Hepatocyte (in vitro differentiated cells): ENCODE measurements at regions not wholly inside any gene's neighbourhood (a gene's known extent, or its start where the extent isn't known, plus 50 kb on each side); places are given as distances from the start of the nearest gene placed in this dataset.

Source experiments
- DNase-seq: peaks from one replicate; pipeline ENCODE4 v3.0.0-alpha.2; 2016; ENCODE audit warnings: low spot score
- H2AFZ ChIP-seq: fragments of 200-600 bp; sonication (generic); 2 replicates; pipeline ENCODE4 v1.6.0; 2016; ENCODE audit warnings: antibody characterized with exemption, mild to moderate bottlenecking
- H3K27ac ChIP-seq: fragments of 200-600 bp; sonication (generic); 2 replicates; pipeline ENCODE4 v1.5.1; 2016; ENCODE audit warnings: mild to moderate bottlenecking
- H3K27me3 ChIP-seq: fragments of 200-600 bp; sonication (generic); 2 replicates; pipeline ENCODE4 v1.6.1; 2016
- H3K36me3 ChIP-seq: fragments of 200-600 bp; sonication (generic); replicated peaks from 2 replicates; pipeline ENCODE4 v1.5.1; 2016; ENCODE audit warnings: low read depth; ENCODE audit not compliant: insufficient read depth
- H3K4me1 ChIP-seq: fragments of 200-600 bp; sonication (generic); 2 replicates; pipeline ENCODE4 v1.5.1; 2016; ENCODE audit warnings: mild to moderate bottlenecking, moderate library complexity; ENCODE audit not compliant: insufficient read depth
- H3K4me2 ChIP-seq: fragments of 200-600 bp; sonication (generic); 2 replicates; pipeline ENCODE4 v1.6.0; 2016
- H3K4me3 ChIP-seq: fragments of 200-600 bp; sonication (generic); 2 replicates; pipeline ENCODE4 v1.5.1; 2016; ENCODE audit warnings: mild to moderate bottlenecking
- H3K79me2 ChIP-seq: fragments of 200-600 bp; sonication (generic); 2 replicates; pipeline ENCODE4 v1.6.0; 2017; ENCODE audit warnings: mild to moderate bottlenecking
- H3K9me2 ChIP-seq: fragments of 200-600 bp; sonication (generic); replicated peaks from 2 replicates; pipeline ENCODE4 v1.6.0; 2017; ENCODE audit warnings: mild to moderate bottlenecking; ENCODE audit not compliant: insufficient read depth
- H3K9me3 ChIP-seq: fragments of 200-600 bp; sonication (generic); 2 replicates; pipeline ENCODE4 v1.5.1; 2016; ENCODE audit warnings: low read depth, mild to moderate bottlenecking
- H4K20me1 ChIP-seq: fragments of 200-600 bp; sonication (generic); 2 replicates; pipeline ENCODE4 v1.6.0; 2016; ENCODE audit warnings: mild to moderate bottlenecking; ENCODE audit not compliant: insufficient read depth, poor library complexity, severe bottlenecking
- EZH2 ChIP-seq: fragments of 200-600 bp; sonication (generic); IDR thresholded peaks from 2 replicates; pipeline ENCODE4 v1.6.1; 2016; ENCODE audit warnings: antibody characterized with exemption, mild to moderate bottlenecking, borderline replicate concordance
- EZH2phosphoT487 ChIP-seq: fragments of 200-600 bp; sonication (generic); IDR thresholded peaks from one replicate; pipeline ENCODE4 v1.6.1; 2018; ENCODE audit warnings: antibody characterized with exemption, mild to moderate bottlenecking, low read depth, moderate library complexity; ENCODE audit not compliant: unreplicated experiment, severe bottlenecking
- WGBS: methylation state at CpG from one replicate; pipeline ENCODE4 v1.1.6; 2016; ENCODE audit warnings: low lambda C conversion rate; ENCODE audit errors: missing lambda C conversion rate; 5-methylcytosine and 5-hydroxymethylcytosine counted together
- TF ChIP-seq, protein P1 (sequence below): fragments of 200-600 bp; sonication (generic); IDR thresholded peaks from 2 replicates; pipeline ENCODE4 v1.5.1; 2016; ENCODE audit warnings: antibody characterized with exemption, mild to moderate bottlenecking; ENCODE audit not compliant: poor library complexity

DNA sequence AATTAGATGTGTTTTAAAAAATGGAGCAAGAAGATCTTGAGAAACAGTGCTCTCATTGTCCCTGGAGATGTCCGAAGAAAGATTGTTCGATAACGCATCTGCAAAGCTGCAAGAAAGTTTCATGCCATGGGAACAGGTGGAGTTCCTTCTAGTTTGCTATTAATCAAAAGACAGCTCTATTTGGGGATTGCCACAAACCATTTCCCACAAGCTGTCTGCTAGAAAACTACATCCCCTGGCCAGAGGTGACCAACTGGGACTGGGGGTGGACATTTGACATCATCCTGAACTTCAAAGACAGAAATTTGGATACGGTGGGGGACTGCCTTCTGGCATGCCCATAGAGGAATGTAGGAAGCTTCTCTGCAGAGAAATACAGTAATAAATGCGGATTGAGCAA is 50.8 kb upstream of the OSMR start:
- H3K4me1 ChIP-seq: no peaks in the 10 kb centered on the region
- 97% methylated on average over 5 of the region's 5 CpGs for WGBS
- H3K79me2 ChIP-seq: no peaks in the 10 kb centered on the region
- no peak overlapping the region for H2AFZ ChIP-seq
- no peaks in the 10 kb centered on the region for H3K9me3 ChIP-seq
- no peaks in the 10 kb centered on the region for H3K36me3 ChIP-seq
- H3K4me2 ChIP-seq: no peak overlapping the region
- TF ChIP-seq EZH2phosphoT487 (no peak), EZH2 (no peak)
- TF ChIP-seq, protein P1, sequence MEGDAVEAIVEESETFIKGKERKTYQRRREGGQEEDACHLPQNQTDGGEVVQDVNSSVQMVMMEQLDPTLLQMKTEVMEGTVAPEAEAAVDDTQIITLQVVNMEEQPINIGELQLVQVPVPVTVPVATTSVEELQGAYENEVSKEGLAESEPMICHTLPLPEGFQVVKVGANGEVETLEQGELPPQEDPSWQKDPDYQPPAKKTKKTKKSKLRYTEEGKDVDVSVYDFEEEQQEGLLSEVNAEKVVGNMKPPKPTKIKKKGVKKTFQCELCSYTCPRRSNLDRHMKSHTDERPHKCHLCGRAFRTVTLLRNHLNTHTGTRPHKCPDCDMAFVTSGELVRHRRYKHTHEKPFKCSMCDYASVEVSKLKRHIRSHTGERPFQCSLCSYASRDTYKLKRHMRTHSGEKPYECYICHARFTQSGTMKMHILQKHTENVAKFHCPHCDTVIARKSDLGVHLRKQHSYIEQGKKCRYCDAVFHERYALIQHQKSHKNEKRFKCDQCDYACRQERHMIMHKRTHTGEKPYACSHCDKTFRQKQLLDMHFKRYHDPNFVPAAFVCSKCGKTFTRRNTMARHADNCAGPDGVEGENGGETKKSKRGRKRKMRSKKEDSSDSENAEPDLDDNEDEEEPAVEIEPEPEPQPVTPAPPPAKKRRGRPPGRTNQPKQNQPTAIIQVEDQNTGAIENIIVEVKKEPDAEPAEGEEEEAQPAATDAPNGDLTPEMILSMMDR: no peak
- no peak overlapping the region for H3K27ac ChIP-seq
- DNase-seq: no peak
- H3K27me3 ChIP-seq: no peaks in the 10 kb centered on the region
- no peaks in the 10 kb centered on the region for H4K20me1 ChIP-seq
- H3K9me2 ChIP-seq: no peaks in the 10 kb centered on the region
- H3K4me3 ChIP-seq: no peak overlapping the region

DNA sequence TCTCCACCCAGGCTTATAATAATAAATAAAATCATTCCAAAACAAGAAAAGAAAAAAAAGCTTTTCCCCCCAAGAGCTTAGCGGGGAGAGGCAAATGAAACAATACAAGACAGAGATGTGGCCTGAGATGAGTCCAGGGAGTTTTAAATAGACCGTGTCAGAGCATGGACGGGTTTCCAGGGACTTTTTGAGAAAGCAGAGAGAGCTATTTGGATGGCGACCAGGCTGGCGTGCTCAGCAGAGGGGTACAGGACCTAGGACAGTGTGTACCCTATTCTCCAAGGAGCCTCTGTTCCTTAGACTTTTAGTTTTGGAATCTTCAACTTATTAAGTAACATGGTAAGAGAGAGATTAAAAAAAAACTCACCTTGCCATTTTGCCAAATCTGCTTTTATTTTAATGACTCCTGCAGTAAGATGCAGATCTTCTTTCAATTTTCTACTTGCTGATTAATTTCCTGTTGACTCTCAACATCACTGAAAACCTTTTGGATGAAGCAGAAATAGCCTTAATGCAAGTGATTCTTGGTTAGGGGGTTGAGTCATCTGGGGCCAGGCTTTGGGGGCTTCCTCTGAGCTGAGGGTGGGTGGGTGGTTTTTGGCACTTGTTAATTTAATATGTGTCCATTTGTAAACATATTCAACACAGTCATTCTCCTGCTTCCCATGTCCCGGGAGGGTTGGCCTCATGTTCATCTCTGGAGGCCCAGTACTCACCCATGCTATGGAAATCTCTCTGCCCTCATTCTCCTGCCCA is 49.6 kb upstream of the OSMR start:
- WGBS: 93% methylated on average over 6 of the region's 6 CpGs
- Histone ChIP-seq H3K4me1 (no peaks in the 10 kb centered on the region), H3K4me3 (no peak overlapping the region), H2AFZ (no peak overlapping the region), H3K36me3 (no peaks in the 10 kb centered on the region), H3K79me2 (no peaks in the 10 kb centered on the region), H3K27ac (no peak overlapping the region), H3K27me3 (no peaks in the 10 kb centered on the region), H3K9me2 (no peaks in the 10 kb centered on the region), H3K4me2 (no peak overlapping the region), H3K9me3 (no peaks in the 10 kb centered on the region), H4K20me1 (no peaks in the 10 kb centered on the region)
- TF ChIP-seq EZH2: no peak
- no peak for TF ChIP-seq EZH2phosphoT487
- TF ChIP-seq, protein P1: no peak
- no peak for DNase-seq
